Neural progenitor cell (in vitro differentiated cells): ENCODE measurements at regions not wholly inside any gene's neighbourhood (a gene's known extent, or its start where the extent isn't known, plus 50 kb on each side); places are given as distances from the start of the nearest gene placed in this dataset.

ENCODE experiments used
- DNase-seq: peaks from one replicate; pipeline ENCODE4 v3.0.0-alpha.2; 2016; ENCODE audit warnings: low spot score
- H2AFZ ChIP-seq: fragments of 200-600 bp; sonication (generic); replicated peaks from 2 replicates; pipeline ENCODE4 v1.6.1; 2016; ENCODE audit warnings: antibody characterized with exemption
- H3F3A ChIP-seq: fragments of 200-600 bp; sonication (generic); 2 replicates; pipeline ENCODE4 v1.6.1; 2016; ENCODE audit warnings: antibody characterized with exemption, low read depth
- H3K27ac ChIP-seq: fragments of 200-600 bp; sonication (generic); 2 replicates; pipeline ENCODE4 v1.5.1; 2016; ENCODE audit warnings: mild to moderate bottlenecking
- H3K27me3 ChIP-seq: fragments of 200-600 bp; sonication (generic); 2 replicates; pipeline ENCODE4 v1.6.1; 2016; ENCODE audit warnings: mild to moderate bottlenecking, moderate library complexity
- H3K36me3 ChIP-seq: fragments of 200-600 bp; sonication (generic); 2 replicates; pipeline ENCODE4 v1.5.1; 2016
- H3K4me1 ChIP-seq: fragments of 200-600 bp; sonication (generic); 2 replicates; pipeline ENCODE4 v1.6.1; 2016; ENCODE audit warnings: mixed run types
- H3K4me2 ChIP-seq: fragments of 200-600 bp; sonication (generic); 2 replicates; pipeline ENCODE4 v1.6.1; 2016
- H3K4me3 ChIP-seq: fragments of 200-600 bp; sonication (generic); 2 replicates; pipeline ENCODE4 v1.5.1; 2016
- H3K79me2 ChIP-seq: fragments of 200-600 bp; sonication (generic); 2 replicates; pipeline ENCODE4 v1.6.1; 2016; ENCODE audit warnings: low read depth
- H3K9ac ChIP-seq: fragments of 200-600 bp; sonication (generic); 2 replicates; pipeline ENCODE4 v1.6.1; 2016
- H3K9me3 ChIP-seq: fragments of 200-600 bp; sonication (generic); 2 replicates; pipeline ENCODE4 v1.5.1; 2016; ENCODE audit warnings: low read depth
- H4K20me1 ChIP-seq: fragments of 200-600 bp; sonication (generic); 2 replicates; pipeline ENCODE4 v1.6.1; 2016; ENCODE audit warnings: low read depth
- H3K27ac Mint-ChIP-seq: 3 replicates; pipeline ENCODE4 v1.8.0; 2021; ENCODE audit warnings: mixed read lengths
- H3K27me3 Mint-ChIP-seq: 2 replicates; pipeline ENCODE4 v1.8.0; 2022; ENCODE audit warnings: low read depth, mild to moderate bottlenecking, inconsistent platforms, moderate library complexity, mixed read lengths; ENCODE audit not compliant: insufficient read depth
- H3K36me3 Mint-ChIP-seq: 3 replicates; pipeline ENCODE4 v1.8.0; 2021; ENCODE audit warnings: mixed read lengths
- H3K4me1 Mint-ChIP-seq: 3 replicates; pipeline ENCODE4 v1.8.0; 2021; ENCODE audit warnings: mixed read lengths
- H3K4me3 Mint-ChIP-seq: 3 replicates; pipeline ENCODE4 v1.8.0; 2021; ENCODE audit warnings: mild to moderate bottlenecking, moderate library complexity, mixed read lengths
- H3K9me3 Mint-ChIP-seq: 3 replicates; pipeline ENCODE4 v1.8.0; 2020; ENCODE audit warnings: mixed read lengths
- EZH2 ChIP-seq: fragments of 200-600 bp; sonication (generic); IDR thresholded peaks from 2 replicates; pipeline ENCODE4 v1.6.1; 2017; ENCODE audit warnings: antibody characterized with exemption, mild to moderate bottlenecking, moderate library complexity
- EZH2phosphoT487 ChIP-seq: fragments of 200-600 bp; sonication (generic); IDR thresholded peaks from 2 replicates; pipeline ENCODE4 v1.6.1; 2017; ENCODE audit warnings: antibody characterized with exemption
- TF ChIP-seq, protein P1 (sequence below): fragments of 200-600 bp; sonication (generic); IDR thresholded peaks from 2 replicates; pipeline ENCODE4 v1.5.1; 2017; ENCODE audit warnings: antibody characterized with exemption, mild to moderate bottlenecking

DNA sequence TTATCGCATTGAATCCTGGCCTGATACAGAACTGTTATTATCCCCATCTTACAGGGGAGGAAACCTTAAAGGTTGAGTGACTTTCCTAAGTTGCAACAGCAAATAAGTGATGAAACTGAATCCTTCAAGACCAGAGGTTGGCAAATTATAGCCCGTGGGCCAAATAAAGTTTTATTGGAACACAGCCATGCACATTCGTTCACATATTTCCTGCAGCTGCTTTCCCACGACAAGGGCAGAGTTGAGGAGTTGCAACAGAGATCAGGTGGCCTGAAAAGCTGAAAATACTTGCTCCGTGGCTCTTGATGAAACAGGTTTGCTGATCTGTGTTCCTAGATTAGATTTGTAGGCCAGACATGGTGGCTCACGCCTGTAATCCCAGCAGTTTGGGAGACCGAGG, 126.7 kb downstream of the PHETA1 start:
- Histone ChIP-seq H3K9ac (no peak overlapping the region), H3K27me3 (no peaks in the 10 kb centered on the region), H4K20me1 (no peaks in the 10 kb centered on the region), H3K36me3 (no peaks in the 10 kb centered on the region), H3K4me1 (no peaks in the 10 kb centered on the region), H2AFZ (no peak overlapping the region), H3K4me2 (no peak overlapping the region), H3K79me2 (no peaks in the 10 kb centered on the region), H3K27ac (no peak overlapping the region), H3K9me3 (no peaks in the 10 kb centered on the region), H3K4me3 (no peak overlapping the region), H3F3A (no peaks in the 10 kb centered on the region)
- TF ChIP-seq, protein P1, sequence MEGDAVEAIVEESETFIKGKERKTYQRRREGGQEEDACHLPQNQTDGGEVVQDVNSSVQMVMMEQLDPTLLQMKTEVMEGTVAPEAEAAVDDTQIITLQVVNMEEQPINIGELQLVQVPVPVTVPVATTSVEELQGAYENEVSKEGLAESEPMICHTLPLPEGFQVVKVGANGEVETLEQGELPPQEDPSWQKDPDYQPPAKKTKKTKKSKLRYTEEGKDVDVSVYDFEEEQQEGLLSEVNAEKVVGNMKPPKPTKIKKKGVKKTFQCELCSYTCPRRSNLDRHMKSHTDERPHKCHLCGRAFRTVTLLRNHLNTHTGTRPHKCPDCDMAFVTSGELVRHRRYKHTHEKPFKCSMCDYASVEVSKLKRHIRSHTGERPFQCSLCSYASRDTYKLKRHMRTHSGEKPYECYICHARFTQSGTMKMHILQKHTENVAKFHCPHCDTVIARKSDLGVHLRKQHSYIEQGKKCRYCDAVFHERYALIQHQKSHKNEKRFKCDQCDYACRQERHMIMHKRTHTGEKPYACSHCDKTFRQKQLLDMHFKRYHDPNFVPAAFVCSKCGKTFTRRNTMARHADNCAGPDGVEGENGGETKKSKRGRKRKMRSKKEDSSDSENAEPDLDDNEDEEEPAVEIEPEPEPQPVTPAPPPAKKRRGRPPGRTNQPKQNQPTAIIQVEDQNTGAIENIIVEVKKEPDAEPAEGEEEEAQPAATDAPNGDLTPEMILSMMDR, result no peak
- no peak for TF ChIP-seq EZH2
- TF ChIP-seq EZH2phosphoT487, result no peak
- peaks cover 4% of the 10 kb centered on the region for H3K27me3 Mint-ChIP-seq
- H3K4me1 Mint-ChIP-seq, result no peaks in the 10 kb centered on the region
- H3K9me3 Mint-ChIP-seq, result peaks cover 7% of the 10 kb centered on the region
- H3K36me3 Mint-ChIP-seq, result peaks cover 6% of the 10 kb centered on the region
- H3K27ac Mint-ChIP-seq, result no peak overlapping the region
- DNase-seq, result no peak
- H3K4me3 Mint-ChIP-seq, result no peak overlapping the region

- no peaks in the 10 kb centered on the region for H3F3A ChIP-seq
- Mint-ChIP-seq H3K27ac (no peak overlapping the region), H3K4me1 (no peaks in the 10 kb centered on the region), H3K9me3 (peaks cover 5% of the 10 kb centered on the region), H3K36me3 (peaks cover 2% of the 10 kb centered on the region), H3K27me3 (peaks cover 6% of the 10 kb centered on the region), H3K4me3 (no peak overlapping the region)
- H3K9ac ChIP-seq, result no peak overlapping the region
- H2AFZ ChIP-seq, result no peak overlapping the region
- H3K79me2 ChIP-seq, result no peaks in the 10 kb centered on the region
- H3K4me2 ChIP-seq, result no peak overlapping the region
- no peak for DNase-seq
- no peaks in the 10 kb centered on the region for H4K20me1 ChIP-seq
- no peak overlapping the region for H3K4me3 ChIP-seq
- no peaks in the 10 kb centered on the region for H3K4me1 ChIP-seq
- H3K27me3 ChIP-seq, result no peaks in the 10 kb centered on the region
- H3K27ac ChIP-seq, result no peak overlapping the region
- TF ChIP-seq EZH2, result no peak
- TF ChIP-seq, protein P1, result no peak
- no peak for TF ChIP-seq EZH2phosphoT487
- no peaks in the 10 kb centered on the region for H3K9me3 ChIP-seq
- no peaks in the 10 kb centered on the region for H3K36me3 ChIP-seq
Observed at GRCh38 chr12:111240374-111240773, 128.5 kb downstream of the PHETA1 start.

GRCh38 chr12:111239235-111239634, 129.7 kb downstream of the PHETA1 start:
- Mint-ChIP-seq H3K27me3 (peaks cover 2% of the 10 kb centered on the region), H3K4me3 (no peak overlapping the region), H3K27ac (no peak overlapping the region), H3K4me1 (no peaks in the 10 kb centered on the region), H3K9me3 (peaks cover under 1% of the 10 kb centered on the region), H3K36me3 (no peaks in the 10 kb centered on the region)
- Histone ChIP-seq H3K36me3 (no peaks in the 10 kb centered on the region), H3K9ac (no peak overlapping the region), H3K79me2 (no peaks in the 10 kb centered on the region), H2AFZ (no peak overlapping the region), H3K27me3 (no peaks in the 10 kb centered on the region), H3F3A (no peaks in the 10 kb centered on the region), H3K9me3 (no peaks in the 10 kb centered on the region), H3K27ac (no peak overlapping the region), H3K4me2 (no peak overlapping the region), H4K20me1 (no peaks in the 10 kb centered on the region), H3K4me3 (no peak overlapping the region), H3K4me1 (no peaks in the 10 kb centered on the region)
- TF ChIP-seq, protein P1, result no peak
- DNase-seq, result no peak
